B cell (primary cell): ENCODE measurements at regions not wholly inside any gene's neighbourhood (a gene's known extent, or its start where the extent isn't known, plus 50 kb on each side); places are given as distances from the start of the nearest gene placed in this dataset.

ENCODE experiments used
- ATAC-seq: fragments of 200-7000 bp; cut with Tn5 transposase; one replicate; pipeline ENCODE4 v1.10.0; 2021; ENCODE audit warnings: low read depth, mild to moderate bottlenecking, moderate number of reproducible peaks, moderate library complexity
- CTCF ChIA-PET: fragments of 350-600 bp; sonication (Branson Sonifier 250); formaldehyde crosslinking; loops from one replicate; lab custom pipeline; 2021; ENCODE audit warnings: antibody characterized with exemption, inconsistent platforms; lab: Charles Lee
- POLR2A ChIA-PET: fragments of 350-600 bp; sonication (Branson Sonifier 250); formaldehyde crosslinking; loops from one replicate; lab custom pipeline; 2021; ENCODE audit warnings: antibody characterized with exemption; lab: Charles Lee
- DNase-seq: peaks from one replicate; pipeline ENCODE4 v3.0.0; 2013
- H2AFZ ChIP-seq: 2 replicates; pipeline ENCODE4 v1.6.1; 2012; ENCODE audit warnings: mild to moderate bottlenecking, low read depth, low read length; ENCODE audit not compliant: insufficient read depth, poor library complexity, severe bottlenecking
- H3K27ac ChIP-seq, 2 donors: 1 replicate in 1 of 2; 2 replicates in 1 of 2; pipeline ENCODE4 v1.5.1; 2012 to 2013; ENCODE audit warnings: low read length in 2 of 2, mild to moderate bottlenecking in 2 of 2, moderate library complexity in 1 of 2
- H3K27me3 ChIP-seq, 4 experiments: fragments of 200-600 bp in 1 of 4; sonication (generic) in 1 of 4; replicated peaks in 1 of 4; 1 replicate in 2 of 4; 2 replicates in 2 of 4; pipeline versions ENCODE4 v1.6.1 to v1.7.0; 2013 to 2016; ENCODE audit warnings: low read length in 3 of 4, mild to moderate bottlenecking in 2 of 4, mixed read lengths in 1 of 4, moderate library complexity in 1 of 4; ENCODE audit not compliant: insufficient read depth in 4 of 4, control insufficient read depth in 3 of 4; ENCODE audit errors: control extremely low read depth in 1 of 4
- H3K36me3 ChIP-seq, 2 experiments: replicated peaks in 1 of 2; 1 replicate in 1 of 2; 2 replicates in 1 of 2; pipeline versions ENCODE4 v1.6.1 to v1.7.1; 2013; ENCODE audit warnings: low read length in 1 of 2; ENCODE audit not compliant: insufficient read depth in 2 of 2, control insufficient read depth in 1 of 2; ENCODE audit errors: control extremely low read depth in 1 of 2, extremely low read depth in 1 of 2
- H3K4me1 ChIP-seq, 2 donors: fragments of 200-600 bp in 1 of 2; sonication (generic) in 1 of 2; 1 replicate in 1 of 2; 2 replicates in 1 of 2; pipeline versions ENCODE4 v1.5.1 to v1.6.1; 2013 to 2017; ENCODE audit warnings: low read length in 2 of 2; ENCODE audit not compliant: control insufficient read depth in 2 of 2, insufficient read depth in 2 of 2
- H3K4me2 ChIP-seq: replicated peaks from 2 replicates; pipeline ENCODE3; 2012; ENCODE audit warnings: mild to moderate bottlenecking, low read depth, low read length; ENCODE audit not compliant: poor library complexity, severe bottlenecking
- H3K4me3 ChIP-seq, 5 experiments: fragments of 200-600 bp in 1 of 5; sonication (generic) in 1 of 5; 1 replicate in 3 of 5; 2 replicates in 2 of 5; pipeline versions ENCODE4 v1.5.1 to v1.7.0; 2011 to 2016; ENCODE audit warnings: low read length in 4 of 5, mild to moderate bottlenecking in 4 of 5, low read depth in 2 of 5, control low read depth in 1 of 5, moderate library complexity in 1 of 5; ENCODE audit not compliant: insufficient read depth in 1 of 5; ENCODE audit errors: control extremely low read depth in 1 of 5, extremely low read depth in 1 of 5
- H3K79me2 ChIP-seq: fragments of 200-600 bp; sonication (generic); one replicate; pipeline ENCODE4 v1.6.0; 2016; ENCODE audit warnings: low read length; ENCODE audit not compliant: control insufficient read depth, insufficient read depth
- H3K9ac ChIP-seq: fragments of 200-600 bp; sonication (generic); 2 replicates; pipeline ENCODE4 v1.6.1; 2017; ENCODE audit warnings: mild to moderate bottlenecking, low read length, moderate library complexity
- H3K9me3 ChIP-seq, 3 donors: one replicate each; pipeline versions ENCODE4 v1.6.1 to v1.7.1; 2013; ENCODE audit warnings: low read length in 2 of 3; ENCODE audit not compliant: control insufficient read depth in 2 of 3, insufficient read depth in 1 of 3; ENCODE audit errors: control extremely low read depth in 1 of 3
- H4K20me1 ChIP-seq: 2 replicates; pipeline ENCODE4 v1.6.0; 2012; ENCODE audit warnings: mild to moderate bottlenecking, low read length; ENCODE audit not compliant: insufficient read depth, control insufficient read depth, poor library complexity, severe bottlenecking
- H3K27ac Mint-ChIP-seq: one replicate; pipeline ENCODE4 v1.8.0; 2021; ENCODE audit warnings: mixed read lengths
- H3K27me3 Mint-ChIP-seq: one replicate; pipeline ENCODE4 v1.8.0; 2021; ENCODE audit warnings: mixed read lengths
- H3K4me1 Mint-ChIP-seq: one replicate; pipeline ENCODE4 v1.8.0; 2021; ENCODE audit warnings: mixed read lengths
- H3K4me3 Mint-ChIP-seq: one replicate; pipeline ENCODE4 v1.8.0; 2021; ENCODE audit warnings: mixed read lengths
- H3K9me3 Mint-ChIP-seq: one replicate; pipeline ENCODE4 v1.8.0; 2022; ENCODE audit warnings: mixed read lengths; ENCODE audit not compliant: insufficient read depth
- CTCF ChIP-seq: fragments of 200-600 bp; IDR thresholded peaks from one replicate; pipeline ENCODE4 v1.8.0; 2022; ENCODE audit warnings: antibody characterized with exemption, mild to moderate bottlenecking
- EZH2 ChIP-seq: IDR thresholded peaks from 2 replicates; pipeline ENCODE4 v1.6.1; 2012; ENCODE audit warnings: borderline replicate concordance, low read depth, mild to moderate bottlenecking, moderate library complexity, low read length; ENCODE audit not compliant: insufficient read depth, poor library complexity, severe bottlenecking
- WGBS: methylation state at CpG from one replicate; pipeline ENCODE4 v1.1.5; 2013; ENCODE audit warnings: missing lambda C conversion rate; ENCODE audit not compliant: insufficient coverage; 5-methylcytosine and 5-hydroxymethylcytosine counted together
- intact Hi-C: fragments of 100-400 bp; cut with micrococcal nuclease; formaldehyde crosslinking; loops from one replicate; pipeline ENCODE4 v1.10.0; 2022

GRCh38 chr2:37566517-37566981, 104.9 kb downstream of the CDC42EP3 start:
- no peak overlapping the region for H3K9ac ChIP-seq
- H3K27ac ChIP-seq: no peak overlapping the region
- H3K27me3 ChIP-seq: no peaks in the 10 kb centered on the region
- H3K4me3 ChIP-seq: no peak overlapping the region
- no peak for TF ChIP-seq EZH2
- TF ChIP-seq CTCF: no peak
- H3K79me2 ChIP-seq: no peaks in the 10 kb centered on the region
- Mint-ChIP-seq H3K9me3 (no peaks in the 10 kb centered on the region), H3K27me3 (no peaks in the 10 kb centered on the region), H3K27ac (no peak overlapping the region), H3K4me1 (peaks cover 22% of the 10 kb centered on the region), H3K4me3 (no peak overlapping the region)
- H3K4me2 ChIP-seq: no peak overlapping the region
- no peaks in the 10 kb centered on the region for H3K9me3 ChIP-seq
- DNase-seq: no peak
- no peaks in the 10 kb centered on the region for H4K20me1 ChIP-seq
- no peaks in the 10 kb centered on the region for H3K36me3 ChIP-seq
- no peak overlapping the region for H2AFZ ChIP-seq
- intact Hi-C loops: no loop called here
- H3K4me1 ChIP-seq: peaks cover 2 to 4% of the 10 kb centered on the region in 2 donors
- ChIA-PET CTCF (interaction anchor here (1.4 kb wide), 1 partner anchor 150 kb away, joined by 3 read pairs; no protein-coding TSS in a partner anchor), POLR2A (no interaction called here)
- 96% methylated on average over 4 of the region's 5 CpGs for WGBS
- no peak for ATAC-seq

GRCh38 chr2:37568565-37568964, 102.9 kb downstream of the CDC42EP3 start:
- no peak overlapping the region for H2AFZ ChIP-seq
- ChIA-PET POLR2A (no interaction called here), CTCF (interaction anchor here (1.1 to 1.5 kb wide), 3 partner anchors 10 to 191 kb away, joined by 3 read pairs; no protein-coding TSS in a partner anchor)
- 44% methylated on average over 1 of the region's 2 CpGs for WGBS
- intact Hi-C loops: no loop called here
- H3K36me3 ChIP-seq: no peaks in the 10 kb centered on the region
- no peak overlapping the region for H3K27ac Mint-ChIP-seq
- no peaks in the 10 kb centered on the region for H3K27me3 Mint-ChIP-seq
- H3K27me3 ChIP-seq: no peaks in the 10 kb centered on the region
- no peak overlapping the region for H3K4me3 ChIP-seq
- H3K9ac ChIP-seq: no peak overlapping the region
- H3K4me3 Mint-ChIP-seq: no peak overlapping the region
- DNase-seq: no peak
- no peaks in the 10 kb centered on the region for H3K4me1 ChIP-seq
- H3K4me2 ChIP-seq: no peak overlapping the region
- no peak overlapping the region for H3K27ac ChIP-seq
- peaks cover 20% of the 10 kb centered on the region for H3K4me1 Mint-ChIP-seq
- H3K9me3 Mint-ChIP-seq: no peaks in the 10 kb centered on the region
- no peaks in the 10 kb centered on the region for H3K79me2 ChIP-seq
- no peak for ATAC-seq
- H4K20me1 ChIP-seq: no peaks in the 10 kb centered on the region
- no peak for TF ChIP-seq EZH2
- TF ChIP-seq CTCF: no peak
- no peaks in the 10 kb centered on the region for H3K9me3 ChIP-seq
